GM19372 (cell line): ENCODE measurements at regions not wholly inside any gene's neighbourhood (a gene's known extent, or its start where the extent isn't known, plus 50 kb on each side); places are given as distances from the start of the nearest gene placed in this dataset.

Experiments
- ATAC-seq: cut with Tn5 transposase; IDR thresholded peaks from one replicate; pipeline ENCODE4 v1.9.1; 2021; ENCODE audit warnings: mild to moderate bottlenecking, low read depth, moderate library complexity; ENCODE audit not compliant: unreplicated experiment

GRCh38 chr13:105153611-105154010 is 1381.9 kb downstream of the EFNB2 start:
- no peak for ATAC-seq

GRCh38 chr13:105151639-105152038 is 1383.8 kb downstream of the EFNB2 start:
- ATAC-seq: no peak

GRCh38 chr13:105147461-105147860 is 1388.0 kb downstream of the EFNB2 start:
- no peak for ATAC-seq

GRCh38 chr13:105144936-105145335 is 1390.5 kb downstream of the EFNB2 start:
- no peak for ATAC-seq

GRCh38 chr13:105144020-105144419 is 1391.4 kb downstream of the EFNB2 start:
- ATAC-seq: no peak

- ATAC-seq: no peak
Observed at GRCh38 chr13:105142556-105142955, 1392.9 kb downstream of the EFNB2 start.

GRCh38 chr13:105139380-105140285 is 1395.8 kb downstream of the EFNB2 start:
- ATAC-seq: peak; percentile 94

GRCh38 chr13:105139048-105139379 is 1396.4 kb downstream of the EFNB2 start:
- ATAC-seq: peak; percentile 2

- ATAC-seq: no peak
Observed at GRCh38 chr13:105135852-105136615, 1399.4 kb downstream of the EFNB2 start.

GRCh38 chr13:105127732-105128131 is 1407.7 kb downstream of the EFNB2 start:
- no peak for ATAC-seq

GRCh38 chr13:105121221-105121620 is 1414.2 kb downstream of the EFNB2 start:
- no peak for ATAC-seq

- ATAC-seq: no peak
Observed at GRCh38 chr13:105118426-105118985, 1417.0 kb downstream of the EFNB2 start.

GRCh38 chr13:105116966-105117365 is 1418.5 kb downstream of the EFNB2 start:
- no peak for ATAC-seq

- no peak for ATAC-seq
Observed at GRCh38 chr13:105112561-105112960, 1422.9 kb downstream of the EFNB2 start.

GRCh38 chr13:105107781-105108180 is 1427.7 kb downstream of the EFNB2 start:
- no peak for ATAC-seq

- ATAC-seq: no peak
Observed at GRCh38 chr13:105105471-105105870, 1430.0 kb downstream of the EFNB2 start.

- ATAC-seq: no peak
Observed at GRCh38 chr13:105097521-105097920, 1437.9 kb downstream of the EFNB2 start.

GRCh38 chr13:105089858-105090643 is 1445.4 kb downstream of the EFNB2 start:
- no peak for ATAC-seq

GRCh38 chr13:105087945-105088344 is 1447.5 kb downstream of the EFNB2 start:
- ATAC-seq: no peak

GRCh38 chr13:105084931-105085330 is 1450.5 kb downstream of the EFNB2 start:
- ATAC-seq: no peak

GRCh38 chr13:105083992-105084391 is 1451.5 kb downstream of the EFNB2 start:
- ATAC-seq: no peak
